Peyer's patch (tissue), 4 donors: ENCODE measurements at regions not wholly inside any gene's neighbourhood (a gene's known extent, or its start where the extent isn't known, plus 50 kb on each side); places are given as distances from the start of the nearest gene placed in this dataset.

ENCODE experiments used
- POLR2A ChIP-seq, 2 donors: fragments of 450-650 bp; IDR thresholded peaks; one replicate each; pipeline ENCODE4 v1.5.1; 2017; ENCODE audit warnings: antibody characterized with exemption in 2 of 2, mild to moderate bottlenecking in 2 of 2, moderate library complexity in 2 of 2
- TF ChIP-seq, protein P1 (sequence below), 6 experiments: fragments of 450-650 bp in 4 of 6; fragments of 200-600 bp in 2 of 6; sonication (generic) in 1 of 6; IDR thresholded peaks; one replicate each; pipeline ENCODE4 v1.5.1; 2017 to 2019; ENCODE audit warnings: antibody characterized with exemption in 6 of 6, mild to moderate bottlenecking in 3 of 6, moderate library complexity in 1 of 6

DNA sequence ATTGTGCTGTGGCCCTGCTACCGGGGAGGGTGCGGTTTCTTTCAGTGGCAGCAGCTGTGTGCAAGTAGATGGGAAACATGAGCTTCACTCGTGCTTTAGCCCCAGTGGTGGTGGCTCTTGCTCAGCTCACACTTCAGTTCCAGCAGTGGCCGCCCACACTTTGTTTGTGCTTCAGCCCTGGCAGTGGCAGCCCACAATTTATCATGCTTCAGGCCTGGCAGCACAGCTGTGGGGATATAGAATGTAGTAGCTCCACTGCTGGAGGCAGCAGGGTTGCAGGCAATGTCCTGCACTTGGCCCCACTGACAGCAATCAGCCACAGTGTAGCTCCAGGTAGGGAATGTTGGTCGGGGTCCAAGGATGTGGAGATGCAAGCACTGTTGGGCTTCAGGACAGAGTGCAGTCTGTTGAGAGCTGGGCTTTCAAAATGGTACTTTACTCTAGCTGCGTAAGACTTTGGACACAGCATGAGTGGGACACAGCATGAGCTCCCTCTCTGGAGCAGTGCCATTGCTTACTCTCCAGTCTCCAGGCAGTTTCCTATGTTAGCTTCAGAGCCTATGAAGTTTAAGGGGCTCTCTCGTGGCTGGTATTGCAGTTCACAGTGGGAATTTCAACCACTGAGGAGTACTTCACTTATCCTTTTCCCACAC is 413.1 kb downstream of the PDGFC start:
- TF ChIP-seq, protein P1, sequence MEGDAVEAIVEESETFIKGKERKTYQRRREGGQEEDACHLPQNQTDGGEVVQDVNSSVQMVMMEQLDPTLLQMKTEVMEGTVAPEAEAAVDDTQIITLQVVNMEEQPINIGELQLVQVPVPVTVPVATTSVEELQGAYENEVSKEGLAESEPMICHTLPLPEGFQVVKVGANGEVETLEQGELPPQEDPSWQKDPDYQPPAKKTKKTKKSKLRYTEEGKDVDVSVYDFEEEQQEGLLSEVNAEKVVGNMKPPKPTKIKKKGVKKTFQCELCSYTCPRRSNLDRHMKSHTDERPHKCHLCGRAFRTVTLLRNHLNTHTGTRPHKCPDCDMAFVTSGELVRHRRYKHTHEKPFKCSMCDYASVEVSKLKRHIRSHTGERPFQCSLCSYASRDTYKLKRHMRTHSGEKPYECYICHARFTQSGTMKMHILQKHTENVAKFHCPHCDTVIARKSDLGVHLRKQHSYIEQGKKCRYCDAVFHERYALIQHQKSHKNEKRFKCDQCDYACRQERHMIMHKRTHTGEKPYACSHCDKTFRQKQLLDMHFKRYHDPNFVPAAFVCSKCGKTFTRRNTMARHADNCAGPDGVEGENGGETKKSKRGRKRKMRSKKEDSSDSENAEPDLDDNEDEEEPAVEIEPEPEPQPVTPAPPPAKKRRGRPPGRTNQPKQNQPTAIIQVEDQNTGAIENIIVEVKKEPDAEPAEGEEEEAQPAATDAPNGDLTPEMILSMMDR (IDR thresholded peaks at IDR 0.05) = no peak
- TF ChIP-seq POLR2A (IDR thresholded peaks at IDR 0.05) = no peak
